GM21825 (cell line): ENCODE measurements at regions not wholly inside any gene's neighbourhood (a gene's known extent, or its start where the extent isn't known, plus 50 kb on each side); places are given as distances from the start of the nearest gene placed in this dataset.
"Not testable (repeated sequence)": the region's sequence is repeated elsewhere in the genome, so short reads cannot be mapped to it uniquely, and the experiment has no call there.

Experiments
- ATAC-seq: cut with Tn5 transposase; IDR thresholded peaks from one replicate; pipeline ENCODE4 v1.9.1; 2021; ENCODE audit warnings: mild to moderate bottlenecking, moderate library complexity; ENCODE audit not compliant: unreplicated experiment

GRCh38 chrX:139058831-139059495 is 347.4 kb upstream of the FGF13 start:
- no peak for ATAC-seq

- no peak for ATAC-seq
These were observed 340.9 kb upstream of the FGF13 start for GRCh38 chrX:139052461-139052860.

GRCh38 chrX:139049465-139049864 is 337.9 kb upstream of the FGF13 start:
- no peak for ATAC-seq

- ATAC-seq, result no peak
These were observed 333.2 kb upstream of the FGF13 start for GRCh38 chrX:139044680-139045079.

GRCh38 chrX:139039041-139039440 is 327.5 kb upstream of the FGF13 start:
- ATAC-seq, result no peak

GRCh38 chrX:139026811-139027210 is 315.3 kb upstream of the FGF13 start:
- no peak for ATAC-seq

GRCh38 chrX:139026406-139026805 is 314.9 kb upstream of the FGF13 start:
- no peak for ATAC-seq

- no peak for ATAC-seq
These were observed 314.3 kb upstream of the FGF13 start for GRCh38 chrX:139025816-139026215.

- no peak for ATAC-seq
These were observed 312.0 kb upstream of the FGF13 start for GRCh38 chrX:139023531-139023930.

- ATAC-seq, result no peak
These were observed 309.3 kb upstream of the FGF13 start for GRCh38 chrX:139020801-139021200.

GRCh38 chrX:139018436-139018835 is 306.9 kb upstream of the FGF13 start:
- ATAC-seq, result no peak

GRCh38 chrX:139015627-139016026 is 304.1 kb upstream of the FGF13 start:
- ATAC-seq, result no peak

- no peak for ATAC-seq
These were observed 296.7 kb upstream of the FGF13 start for GRCh38 chrX:139008185-139008584.

GRCh38 chrX:139003856-139004527 is 292.5 kb upstream of the FGF13 start:
- not testable (repeated sequence) for ATAC-seq

GRCh38 chrX:139002319-139002718 is 290.8 kb upstream of the FGF13 start:
- no peak for ATAC-seq

GRCh38 chrX:138996268-138996667 is 284.8 kb upstream of the FGF13 start:
- no peak for ATAC-seq

- no peak for ATAC-seq
These were observed 283.9 kb upstream of the FGF13 start for GRCh38 chrX:138995458-138995857.

GRCh38 chrX:138990425-138990824 is 278.9 kb upstream of the FGF13 start:
- ATAC-seq, result not testable (repeated sequence)

- no peak for ATAC-seq
These were observed 275.3 kb upstream of the FGF13 start for GRCh38 chrX:138986866-138987265.

- no peak for ATAC-seq
These were observed 274.7 kb upstream of the FGF13 start for GRCh38 chrX:138986235-138986634.

- ATAC-seq, result no peak
These were observed 270.8 kb upstream of the FGF13 start for GRCh38 chrX:138982365-138982764.

- ATAC-seq, result no peak
These were observed 253.0 kb upstream of the FGF13 start for GRCh38 chrX:138964501-138964900.

GRCh38 chrX:138962419-138962818 is 250.9 kb upstream of the FGF13 start:
- not testable (repeated sequence) for ATAC-seq
